ENCODE measurements at regions not wholly inside any gene's neighbourhood (a gene's known extent, or its start where the extent isn't known, plus 50 kb on each side); places are given as distances from the start of the nearest gene placed in this dataset.

DNA sequence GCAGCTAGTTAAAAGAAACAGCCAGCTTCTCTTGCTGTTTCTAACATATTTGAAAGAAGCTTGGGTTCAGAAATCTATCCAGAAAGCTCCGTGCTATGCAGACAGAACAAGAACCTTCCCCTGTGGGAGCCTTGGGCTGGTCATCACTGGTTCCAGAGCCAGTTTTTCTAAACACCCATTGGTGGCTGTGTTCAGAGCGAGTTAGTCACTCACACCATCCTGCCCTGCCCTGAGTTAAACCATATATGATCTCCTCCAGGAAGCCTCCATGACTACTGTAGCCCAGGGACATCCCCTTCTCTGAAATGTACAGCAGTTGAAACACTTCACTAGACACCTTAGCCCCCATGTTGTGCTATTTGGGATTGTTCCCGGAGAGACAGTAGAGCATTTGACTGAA, 200.8 kb upstream of the SGCG start:
- TF ChIP-seq FOXP2 (optimal IDR thresholded peaks at IDR 0.05; ENCODE audit: borderline replicate concordance, extremely low read depth, extremely low read length, insufficient read depth), result no peak
- no peak for TF ChIP-seq TAF1 (IDR thresholded peaks at IDR 0.05; ENCODE audit: borderline replicate concordance, insufficient read depth, low read length)
- no peak for TF ChIP-seq SIN3A (IDR thresholded peaks at IDR 0.05; ENCODE audit: borderline replicate concordance, insufficient read depth, low read length)
- no peak for TF ChIP-seq POLR2AphosphoS5 (IDR thresholded peaks at IDR 0.05; ENCODE audit: low read depth, low read length)
- TF ChIP-seq, protein P1, sequence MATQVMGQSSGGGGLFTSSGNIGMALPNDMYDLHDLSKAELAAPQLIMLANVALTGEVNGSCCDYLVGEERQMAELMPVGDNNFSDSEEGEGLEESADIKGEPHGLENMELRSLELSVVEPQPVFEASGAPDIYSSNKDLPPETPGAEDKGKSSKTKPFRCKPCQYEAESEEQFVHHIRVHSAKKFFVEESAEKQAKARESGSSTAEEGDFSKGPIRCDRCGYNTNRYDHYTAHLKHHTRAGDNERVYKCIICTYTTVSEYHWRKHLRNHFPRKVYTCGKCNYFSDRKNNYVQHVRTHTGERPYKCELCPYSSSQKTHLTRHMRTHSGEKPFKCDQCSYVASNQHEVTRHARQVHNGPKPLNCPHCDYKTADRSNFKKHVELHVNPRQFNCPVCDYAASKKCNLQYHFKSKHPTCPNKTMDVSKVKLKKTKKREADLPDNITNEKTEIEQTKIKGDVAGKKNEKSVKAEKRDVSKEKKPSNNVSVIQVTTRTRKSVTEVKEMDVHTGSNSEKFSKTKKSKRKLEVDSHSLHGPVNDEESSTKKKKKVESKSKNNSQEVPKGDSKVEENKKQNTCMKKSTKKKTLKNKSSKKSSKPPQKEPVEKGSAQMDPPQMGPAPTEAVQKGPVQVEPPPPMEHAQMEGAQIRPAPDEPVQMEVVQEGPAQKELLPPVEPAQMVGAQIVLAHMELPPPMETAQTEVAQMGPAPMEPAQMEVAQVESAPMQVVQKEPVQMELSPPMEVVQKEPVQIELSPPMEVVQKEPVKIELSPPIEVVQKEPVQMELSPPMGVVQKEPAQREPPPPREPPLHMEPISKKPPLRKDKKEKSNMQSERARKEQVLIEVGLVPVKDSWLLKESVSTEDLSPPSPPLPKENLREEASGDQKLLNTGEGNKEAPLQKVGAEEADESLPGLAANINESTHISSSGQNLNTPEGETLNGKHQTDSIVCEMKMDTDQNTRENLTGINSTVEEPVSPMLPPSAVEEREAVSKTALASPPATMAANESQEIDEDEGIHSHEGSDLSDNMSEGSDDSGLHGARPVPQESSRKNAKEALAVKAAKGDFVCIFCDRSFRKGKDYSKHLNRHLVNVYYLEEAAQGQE (IDR thresholded peaks at IDR 0.05; ENCODE audit: insufficient read depth in 1 of 2, low read depth in 2 of 2, low read length in 2 of 2), result no peak

DNA sequence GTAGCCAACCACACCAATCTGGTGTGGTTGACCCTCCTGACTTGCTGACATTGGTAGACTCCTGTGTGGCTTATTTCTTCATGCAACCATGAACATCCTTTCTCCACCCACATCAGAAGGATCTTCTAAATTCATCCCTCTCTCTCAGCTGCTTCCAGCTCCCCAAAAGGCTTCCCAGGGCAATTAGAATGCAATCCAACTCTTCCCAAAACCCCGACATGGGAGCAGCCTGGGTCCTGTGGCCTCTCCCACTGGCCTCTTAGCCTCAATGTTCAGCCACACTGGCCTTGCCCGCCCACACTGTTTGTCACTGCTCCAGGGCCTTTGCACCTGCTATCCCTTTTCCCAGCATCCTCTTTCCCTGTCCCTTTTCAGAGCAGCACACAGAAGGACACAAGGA, 199.8 kb upstream of the SGCG start:
- no peak for TF ChIP-seq SIN3A (IDR thresholded peaks at IDR 0.05; ENCODE audit: borderline replicate concordance, insufficient read depth, low read length)
- TF ChIP-seq, protein P1 (IDR thresholded peaks at IDR 0.05; ENCODE audit: insufficient read depth in 1 of 2, low read depth in 2 of 2, low read length in 2 of 2), result no peak
- TF ChIP-seq POLR2AphosphoS5 (IDR thresholded peaks at IDR 0.05; ENCODE audit: low read depth, low read length), result no peak
- TF ChIP-seq FOXP2 (optimal IDR thresholded peaks at IDR 0.05; ENCODE audit: borderline replicate concordance, extremely low read depth, extremely low read length, insufficient read depth), result no peak
- TF ChIP-seq TAF1 (IDR thresholded peaks at IDR 0.05; ENCODE audit: borderline replicate concordance, insufficient read depth, low read length), result no peak

DNA sequence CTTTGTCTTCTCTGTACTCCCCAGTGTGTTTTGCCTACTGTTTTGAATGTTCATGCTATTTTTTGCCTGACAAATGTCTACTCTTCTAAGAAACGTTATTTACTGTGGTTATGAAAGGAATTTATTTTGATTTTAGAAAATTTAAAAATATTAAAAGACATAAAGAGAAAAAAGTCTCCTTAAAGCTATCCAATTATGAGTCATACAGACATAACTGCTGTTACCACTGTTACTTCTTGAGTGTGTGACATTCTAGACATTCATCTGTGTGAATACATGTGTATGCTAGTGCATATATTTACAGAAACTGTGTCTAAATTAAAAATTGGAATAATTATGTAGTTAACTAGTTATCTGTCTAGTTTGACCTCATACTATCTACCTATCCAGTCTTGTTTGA, 187.6 kb upstream of the SGCG start:
- TF ChIP-seq TAF1 (IDR thresholded peaks at IDR 0.05; ENCODE audit: borderline replicate concordance, insufficient read depth, low read length) (no peak), SIN3A (IDR thresholded peaks at IDR 0.05; ENCODE audit: borderline replicate concordance, insufficient read depth, low read length) (no peak), FOXP2 (optimal IDR thresholded peaks at IDR 0.05; ENCODE audit: borderline replicate concordance, extremely low read depth, extremely low read length, insufficient read depth) (no peak), POLR2AphosphoS5 (IDR thresholded peaks at IDR 0.05; ENCODE audit: low read depth, low read length) (no peak)
- TF ChIP-seq, protein P1 (IDR thresholded peaks at IDR 0.05; ENCODE audit: insufficient read depth in 1 of 2, low read depth in 2 of 2, low read length in 2 of 2), result no peak

DNA sequence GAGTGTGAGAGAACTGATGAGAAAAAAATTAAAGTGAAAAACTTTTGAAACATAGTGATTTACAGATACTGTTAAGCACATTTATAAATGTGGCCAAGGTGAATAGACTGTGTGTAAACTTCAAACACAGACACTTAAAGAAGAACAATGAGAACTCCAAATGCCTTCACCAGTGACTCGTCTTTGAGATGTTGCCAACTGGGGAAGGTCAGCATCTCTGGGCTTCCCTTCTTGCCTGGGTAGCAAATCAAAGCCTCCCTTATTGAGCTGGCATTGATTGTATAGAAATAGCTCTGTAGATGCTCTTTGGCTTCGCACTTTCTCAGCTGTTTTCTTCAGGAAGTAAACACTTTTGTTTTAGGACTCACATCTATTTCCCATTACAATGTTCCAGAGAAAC, 177.3 kb upstream of the SGCG start:
- TF ChIP-seq SIN3A (IDR thresholded peaks at IDR 0.05; ENCODE audit: borderline replicate concordance, insufficient read depth, low read length) (no peak), POLR2AphosphoS5 (IDR thresholded peaks at IDR 0.05; ENCODE audit: low read depth, low read length) (no peak), TAF1 (IDR thresholded peaks at IDR 0.05; ENCODE audit: borderline replicate concordance, insufficient read depth, low read length) (no peak), FOXP2 (optimal IDR thresholded peaks at IDR 0.05; ENCODE audit: borderline replicate concordance, extremely low read depth, extremely low read length, insufficient read depth) (no peak)
- TF ChIP-seq, protein P1 (IDR thresholded peaks at IDR 0.05; ENCODE audit: insufficient read depth in 1 of 2, low read depth in 2 of 2, low read length in 2 of 2), result no peak

DNA sequence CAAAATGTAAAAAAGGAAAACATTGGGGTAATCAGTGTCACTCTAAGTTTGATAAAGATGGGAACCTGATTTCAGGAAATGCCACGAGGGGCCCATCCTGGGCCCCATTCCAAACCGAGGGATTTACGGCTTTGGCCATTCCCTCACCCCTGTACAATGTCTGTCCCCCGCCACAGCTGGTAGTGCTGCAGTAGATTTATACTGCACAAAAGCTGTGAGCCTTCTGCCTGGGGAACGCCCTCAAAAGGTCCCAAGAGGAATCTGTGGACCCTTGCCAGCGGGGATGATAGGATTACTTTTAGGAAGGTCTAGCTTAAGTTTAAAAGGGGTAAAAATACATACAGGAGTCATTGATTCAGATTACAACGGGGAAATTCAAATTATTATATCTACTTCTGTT, 173.4 kb upstream of the SGCG start:
- no peak for TF ChIP-seq POLR2AphosphoS5 (IDR thresholded peaks at IDR 0.05; ENCODE audit: low read depth, low read length)
- TF ChIP-seq TAF1 (IDR thresholded peaks at IDR 0.05; ENCODE audit: borderline replicate concordance, insufficient read depth, low read length), result no peak
- TF ChIP-seq SIN3A (IDR thresholded peaks at IDR 0.05; ENCODE audit: borderline replicate concordance, insufficient read depth, low read length), result no peak
- TF ChIP-seq, protein P1 (IDR thresholded peaks at IDR 0.05; ENCODE audit: insufficient read depth in 1 of 2, low read depth in 2 of 2, low read length in 2 of 2), result no peak
- TF ChIP-seq FOXP2 (optimal IDR thresholded peaks at IDR 0.05; ENCODE audit: borderline replicate concordance, extremely low read depth, extremely low read length, insufficient read depth), result no peak
